Activated T-cell treated with anti-CD3 and anti-CD28 coated beads, Interleukin-2, amount 50 U/mL, for 4 hours (primary cell): ENCODE measurements at regions not wholly inside any gene's neighbourhood (a gene's known extent, or its start where the extent isn't known, plus 50 kb on each side); places are given as distances from the start of the nearest gene placed in this dataset.

ENCODE experiments used
- ATAC-seq, 2 donors: fragments of 200-7000 bp; cut with Tn5 transposase; one replicate each; pipeline ENCODE4 v1.10.0; 2021
- DNase-seq: peaks from one replicate; pipeline ENCODE4 v3.0.0-alpha.2; 2020
- H3K27me3 Mint-ChIP-seq: one replicate; pipeline ENCODE4 v1.8.0; 2021; ENCODE audit warnings: low read depth, mixed read lengths
- H3K36me3 Mint-ChIP-seq: one replicate; pipeline ENCODE4 v1.8.0; 2022; ENCODE audit warnings: mixed read lengths; ENCODE audit not compliant: insufficient read depth
- H3K4me1 Mint-ChIP-seq: one replicate; pipeline ENCODE4 v1.8.0; 2021; ENCODE audit warnings: low read depth, mixed read lengths
- H3K4me3 Mint-ChIP-seq: one replicate; pipeline ENCODE4 v1.8.0; 2021; ENCODE audit warnings: mild to moderate bottlenecking, moderate library complexity, mixed read lengths
- H3K9me3 Mint-ChIP-seq: one replicate; pipeline ENCODE4 v1.8.0; 2021; ENCODE audit warnings: mixed read lengths

DNA sequence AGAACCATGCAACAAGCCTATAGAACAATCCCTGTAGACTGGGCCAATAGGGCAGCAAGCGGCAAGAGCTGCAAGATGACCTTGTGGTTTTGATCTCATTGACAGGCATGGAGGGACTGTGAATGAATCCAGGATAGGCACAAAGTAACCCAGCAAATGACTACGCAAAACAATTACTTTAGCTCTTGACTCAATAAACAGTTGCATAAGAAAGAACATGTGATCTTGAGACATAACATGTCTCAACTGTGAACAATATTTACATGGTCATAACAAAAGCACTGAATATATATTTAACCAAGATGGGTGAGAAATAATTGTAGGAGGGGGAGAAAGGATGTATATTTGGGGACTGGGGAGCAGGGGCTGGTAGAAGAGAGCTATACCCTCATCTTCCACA is 313.7 kb upstream of the CDH5 start:
- H3K4me1 Mint-ChIP-seq = no peaks in the 10 kb centered on the region
- DNase-seq (no peak), ATAC-seq (no peak)
- no peaks in the 10 kb centered on the region for H3K9me3 Mint-ChIP-seq
- no peaks in the 10 kb centered on the region for H3K36me3 Mint-ChIP-seq
- H3K27me3 Mint-ChIP-seq = no peaks in the 10 kb centered on the region
- no peak overlapping the region for H3K4me3 Mint-ChIP-seq

DNA sequence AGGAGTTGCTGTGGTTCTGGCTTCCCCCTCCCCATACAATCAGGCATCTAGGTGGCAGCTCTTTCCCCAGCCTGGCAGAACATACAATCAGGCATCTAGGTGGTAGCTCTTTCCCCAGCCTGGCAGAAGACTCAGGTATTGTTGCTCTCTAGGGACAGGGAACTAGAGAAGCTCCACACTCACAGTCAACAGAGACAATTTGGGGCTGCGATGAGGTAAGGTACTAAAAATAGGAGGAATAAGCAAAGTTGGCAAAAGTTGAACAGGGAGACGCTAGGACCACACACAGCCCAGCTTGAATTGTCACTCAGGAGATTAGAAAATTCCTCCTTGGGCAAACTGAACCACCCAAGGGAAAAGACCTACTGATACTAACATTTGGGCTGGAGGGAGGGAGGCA is 315.5 kb upstream of the CDH5 start:
- ATAC-seq (no peak), DNase-seq (no peak)
- Mint-ChIP-seq H3K9me3 (no peaks in the 10 kb centered on the region), H3K27me3 (no peaks in the 10 kb centered on the region), H3K4me1 (no peaks in the 10 kb centered on the region), H3K4me3 (no peak overlapping the region), H3K36me3 (no peaks in the 10 kb centered on the region)

DNA sequence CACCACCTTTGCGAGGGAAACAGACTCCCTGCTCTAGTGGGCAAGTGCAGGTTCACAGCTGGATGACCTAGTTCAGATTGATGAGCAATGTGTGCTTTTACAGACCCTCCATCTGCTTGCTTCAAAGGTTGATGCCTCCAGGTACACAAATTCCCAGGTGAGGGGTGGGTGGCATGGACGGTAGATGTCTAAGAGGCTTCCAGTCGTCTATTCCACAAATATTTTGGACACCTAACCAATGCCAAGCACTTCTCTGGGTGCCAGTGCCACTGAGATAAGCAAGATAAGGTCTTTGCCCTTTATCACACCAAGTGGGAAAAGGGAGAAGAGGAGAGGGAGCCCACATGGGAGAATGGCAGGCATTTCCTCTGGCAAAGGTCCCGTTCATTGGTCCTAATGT is 316.6 kb upstream of the CDH5 start:
- no peak for ATAC-seq
- no peak for DNase-seq
- no peaks in the 10 kb centered on the region for H3K9me3 Mint-ChIP-seq
- H3K4me1 Mint-ChIP-seq = no peaks in the 10 kb centered on the region
- H3K27me3 Mint-ChIP-seq = peaks cover 2% of the 10 kb centered on the region
- H3K4me3 Mint-ChIP-seq = no peak overlapping the region
- H3K36me3 Mint-ChIP-seq = no peaks in the 10 kb centered on the region

DNA sequence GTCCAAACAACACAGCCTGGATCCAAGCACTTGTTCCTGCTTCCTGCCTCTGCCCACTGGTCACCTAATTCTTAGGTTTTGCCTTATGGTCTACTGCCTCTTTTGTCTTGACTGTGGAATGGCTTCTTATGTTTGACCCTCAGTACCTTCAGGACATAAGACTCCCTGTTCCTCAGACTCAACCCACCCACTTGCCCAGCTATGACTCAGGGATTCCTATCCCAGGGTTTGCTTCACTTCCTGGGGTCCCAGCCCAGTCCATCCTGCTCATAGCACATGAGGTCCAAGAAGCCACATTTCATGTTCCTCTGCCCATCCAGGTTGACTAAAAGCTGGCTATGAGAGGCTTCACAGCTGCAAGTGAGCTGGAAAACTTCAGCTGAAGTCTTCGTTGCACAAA is 320.9 kb upstream of the CDH5 start:
- no peaks in the 10 kb centered on the region for H3K4me1 Mint-ChIP-seq
- no peaks in the 10 kb centered on the region for H3K36me3 Mint-ChIP-seq
- DNase-seq (no peak), ATAC-seq (no peak)
- peaks cover 2% of the 10 kb centered on the region for H3K27me3 Mint-ChIP-seq
- no peak overlapping the region for H3K4me3 Mint-ChIP-seq
- no peaks in the 10 kb centered on the region for H3K9me3 Mint-ChIP-seq

DNA sequence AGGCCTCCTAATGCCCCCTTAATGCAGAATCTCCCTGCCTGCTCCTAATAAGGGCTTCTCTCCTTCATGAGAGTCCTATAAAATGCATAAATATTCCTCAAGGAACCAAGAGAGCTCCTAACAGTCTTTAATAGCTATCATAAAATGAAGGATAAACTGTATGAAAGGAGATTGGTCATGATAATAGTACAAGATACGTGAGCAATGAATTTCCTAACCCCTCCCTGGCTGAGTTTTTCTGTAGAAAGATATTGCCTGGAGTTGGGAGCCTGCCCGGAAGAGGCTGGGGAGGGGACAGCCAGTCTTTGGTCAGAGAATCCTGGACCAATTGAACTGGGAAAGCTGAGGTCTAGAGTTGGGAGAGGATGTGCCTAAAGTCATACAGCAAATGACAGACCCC is 321.9 kb upstream of the CDH5 start:
- no peak overlapping the region for H3K4me3 Mint-ChIP-seq

DNA sequence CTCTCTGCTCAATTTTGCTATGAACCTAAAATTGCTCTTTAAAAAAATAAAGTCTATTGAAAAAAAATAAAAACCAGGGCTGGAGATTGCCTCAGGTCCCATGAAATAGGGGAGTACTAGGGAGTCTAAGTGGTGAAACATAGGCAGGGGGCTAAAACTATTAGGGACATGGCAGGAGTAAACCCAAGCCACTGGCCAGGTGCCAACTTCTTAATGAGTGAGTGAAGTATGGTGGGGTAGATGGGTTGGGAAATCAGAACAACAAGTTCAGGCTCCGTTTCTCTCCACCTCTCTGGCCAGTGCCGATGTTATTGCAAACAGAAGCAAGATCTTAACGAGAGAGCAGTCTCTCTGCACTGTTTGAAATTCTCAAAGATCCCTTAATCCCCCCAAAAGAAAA is 322.4 kb upstream of the CDH5 start:
- DNase-seq = no peak
- Mint-ChIP-seq H3K9me3 (no peaks in the 10 kb centered on the region), H3K27me3 (peaks cover 2% of the 10 kb centered on the region), H3K36me3 (no peaks in the 10 kb centered on the region), H3K4me1 (no peaks in the 10 kb centered on the region), H3K4me3 (no peak overlapping the region)
- no peak for ATAC-seq

More for the DNA sequence above, 321.9 kb upstream of the CDH5 start:
- no peaks in the 10 kb centered on the region for H3K36me3 Mint-ChIP-seq
- no peak for DNase-seq
- ATAC-seq = no peak
- no peaks in the 10 kb centered on the region for H3K4me1 Mint-ChIP-seq
- no peaks in the 10 kb centered on the region for H3K9me3 Mint-ChIP-seq
- peaks cover 2% of the 10 kb centered on the region for H3K27me3 Mint-ChIP-seq

DNA sequence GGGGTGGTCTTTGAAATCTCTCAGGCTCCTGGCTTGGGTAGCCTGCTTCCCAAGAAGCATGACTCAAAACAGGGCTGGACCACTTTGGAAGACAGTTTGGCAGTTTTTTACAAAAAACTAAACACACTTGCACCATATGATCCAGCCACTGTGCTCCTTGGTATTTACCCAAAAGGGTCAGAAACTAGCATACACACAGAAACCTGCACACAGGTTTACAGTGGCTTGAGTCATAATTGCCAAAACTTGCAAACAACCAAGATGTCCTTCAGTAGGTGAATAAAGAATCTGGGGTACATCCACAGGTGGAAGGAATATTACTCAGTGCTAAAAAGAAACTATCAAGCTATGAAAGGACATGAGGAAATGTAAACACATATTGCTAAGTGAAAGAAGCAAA is 323.2 kb upstream of the CDH5 start:
- no peaks in the 10 kb centered on the region for H3K9me3 Mint-ChIP-seq
- no peaks in the 10 kb centered on the region for H3K4me1 Mint-ChIP-seq
- H3K36me3 Mint-ChIP-seq = no peaks in the 10 kb centered on the region
- DNase-seq (no peak), ATAC-seq (no peak)
- peaks cover 2% of the 10 kb centered on the region for H3K27me3 Mint-ChIP-seq
- no peak overlapping the region for H3K4me3 Mint-ChIP-seq

DNA sequence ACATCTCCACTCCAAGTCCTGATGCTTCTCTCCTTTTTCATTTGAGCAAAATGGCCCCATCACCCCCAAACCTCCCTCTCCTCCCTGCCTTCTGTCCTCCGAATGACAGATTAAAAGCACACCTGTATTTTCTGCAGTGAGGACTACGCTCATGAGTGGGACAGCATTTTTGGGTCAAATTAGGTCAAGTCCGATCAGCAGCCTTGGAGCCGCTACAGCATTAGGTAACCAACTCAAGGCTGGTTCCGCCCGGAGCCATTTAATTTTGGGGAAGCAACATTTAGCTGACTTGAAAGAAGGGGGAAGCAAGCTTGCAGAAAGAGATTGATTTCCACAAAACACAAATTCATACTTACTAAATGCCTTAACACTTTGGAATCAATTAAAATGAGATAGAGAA is 324.1 kb upstream of the CDH5 start:
- Mint-ChIP-seq H3K4me1 (no peaks in the 10 kb centered on the region), H3K9me3 (no peaks in the 10 kb centered on the region), H3K36me3 (no peaks in the 10 kb centered on the region), H3K27me3 (peaks cover 2% of the 10 kb centered on the region), H3K4me3 (no peak overlapping the region)
- ATAC-seq = no peak
- DNase-seq = no peak

DNA sequence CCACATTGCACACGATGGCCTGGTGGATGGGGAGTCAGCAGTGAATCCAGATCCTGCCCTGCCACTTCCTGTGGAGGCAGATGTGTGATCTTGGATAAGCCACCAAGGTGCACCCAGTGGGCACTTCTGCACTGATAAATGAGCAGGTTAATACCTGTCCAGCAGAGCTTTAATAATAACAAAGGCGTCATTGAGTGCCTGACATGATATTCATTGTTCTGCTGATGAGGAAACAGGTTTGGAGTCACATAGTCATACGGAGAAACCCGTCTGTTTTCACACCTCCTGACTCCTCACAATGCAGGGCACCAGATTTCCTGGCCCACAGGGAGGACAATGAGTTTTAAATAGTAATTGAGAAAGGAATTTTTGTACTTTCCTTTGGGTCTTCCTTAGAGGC is 324.6 kb upstream of the CDH5 start:
- DNase-seq (no peak), ATAC-seq (no peak)
- Mint-ChIP-seq H3K36me3 (no peaks in the 10 kb centered on the region), H3K9me3 (no peaks in the 10 kb centered on the region), H3K27me3 (peaks cover 2% of the 10 kb centered on the region), H3K4me1 (no peaks in the 10 kb centered on the region), H3K4me3 (no peak overlapping the region)

DNA sequence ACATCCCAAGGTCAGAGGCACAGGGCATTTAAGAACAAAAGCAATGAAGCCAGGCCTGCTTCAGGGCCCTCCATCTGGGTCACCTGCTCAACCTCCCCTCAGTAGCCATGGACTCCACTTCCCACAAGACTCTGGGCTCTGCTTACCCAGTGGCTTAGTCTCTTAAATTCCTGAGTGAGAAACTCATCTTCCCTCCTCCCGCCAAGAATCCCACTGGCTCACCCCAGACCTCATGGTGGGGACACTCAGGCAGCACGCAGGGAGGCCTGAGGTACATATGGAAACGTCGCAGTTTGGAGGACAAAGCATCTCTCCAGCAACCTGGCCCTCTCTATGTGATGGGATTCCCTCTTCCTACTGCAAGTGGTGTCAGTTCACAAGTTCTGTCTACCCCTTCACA is 326.7 kb upstream of the CDH5 start:
- ATAC-seq = no peak
- Mint-ChIP-seq H3K27me3 (no peaks in the 10 kb centered on the region), H3K9me3 (no peaks in the 10 kb centered on the region), H3K36me3 (no peaks in the 10 kb centered on the region), H3K4me1 (no peaks in the 10 kb centered on the region), H3K4me3 (no peak overlapping the region)
- DNase-seq = no peak

DNA sequence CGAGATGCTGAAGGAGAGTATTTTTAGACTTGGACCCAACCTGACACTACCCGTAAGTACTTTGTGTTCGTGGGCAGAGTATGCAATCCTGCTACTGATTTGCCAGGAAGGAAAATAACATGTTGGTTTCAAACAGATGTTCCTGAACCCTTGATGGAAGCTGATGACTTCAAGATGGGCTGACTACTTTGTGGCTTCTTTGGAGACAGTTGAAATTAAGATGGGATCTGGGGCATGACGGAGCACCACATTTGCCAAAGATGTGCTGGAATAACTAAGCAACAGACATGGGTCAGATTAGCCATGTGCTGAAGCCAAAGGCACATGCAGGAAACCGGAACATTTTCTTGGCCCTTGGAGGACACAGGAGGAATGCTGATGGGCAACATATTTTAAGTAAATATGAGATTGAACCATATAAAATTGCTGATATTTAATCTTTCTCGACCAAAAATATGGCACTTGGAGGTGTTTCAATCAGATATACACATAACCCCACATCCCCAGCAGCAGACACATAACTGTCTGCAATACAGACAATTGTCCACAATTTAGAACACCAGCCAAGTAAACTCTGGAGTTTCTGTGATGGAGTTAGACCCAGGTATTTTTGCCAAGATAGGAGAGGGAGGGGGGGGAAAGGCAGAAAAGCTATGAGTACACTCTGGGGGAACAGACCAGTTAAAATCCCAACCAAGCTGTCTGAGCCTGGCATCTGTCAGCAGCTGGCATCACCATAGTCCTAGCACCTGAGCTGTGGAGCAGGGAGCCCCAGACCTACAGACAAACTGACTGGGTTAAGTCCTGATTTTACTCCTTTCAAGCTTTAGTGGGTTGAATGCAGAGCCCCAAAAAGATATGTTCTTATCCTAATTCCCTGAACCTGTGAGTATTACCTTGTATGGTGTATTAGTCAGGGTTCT is 329.4 kb upstream of the CDH5 start:
- no peak for DNase-seq
- no peaks in the 10 kb centered on the region for H3K27me3 Mint-ChIP-seq
- H3K4me1 Mint-ChIP-seq = no peaks in the 10 kb centered on the region
- ATAC-seq = no peak
- H3K4me3 Mint-ChIP-seq = no peak overlapping the region
- no peaks in the 10 kb centered on the region for H3K36me3 Mint-ChIP-seq
- no peaks in the 10 kb centered on the region for H3K9me3 Mint-ChIP-seq

DNA sequence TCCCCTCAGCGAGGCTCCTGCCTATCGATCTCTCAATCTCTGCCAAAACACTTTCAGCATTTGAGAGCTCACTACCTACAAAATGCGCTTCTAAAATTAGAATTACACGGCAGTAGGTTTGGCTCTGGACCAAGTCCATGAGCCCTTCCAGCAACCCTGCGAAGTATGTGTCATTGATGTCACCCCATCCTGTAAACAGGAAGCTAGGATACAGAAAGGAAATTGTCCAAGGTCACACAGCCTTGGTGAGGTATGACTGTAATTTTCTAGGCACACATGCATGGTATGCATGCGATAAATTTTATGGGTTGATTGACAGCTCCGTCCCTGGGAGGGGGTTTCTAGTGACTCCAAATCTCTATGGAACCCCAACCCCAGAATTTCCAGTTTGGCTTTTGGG is 330.3 kb upstream of the CDH5 start:
- Mint-ChIP-seq H3K4me1 (no peaks in the 10 kb centered on the region), H3K27me3 (no peaks in the 10 kb centered on the region), H3K4me3 (no peak overlapping the region)

DNA sequence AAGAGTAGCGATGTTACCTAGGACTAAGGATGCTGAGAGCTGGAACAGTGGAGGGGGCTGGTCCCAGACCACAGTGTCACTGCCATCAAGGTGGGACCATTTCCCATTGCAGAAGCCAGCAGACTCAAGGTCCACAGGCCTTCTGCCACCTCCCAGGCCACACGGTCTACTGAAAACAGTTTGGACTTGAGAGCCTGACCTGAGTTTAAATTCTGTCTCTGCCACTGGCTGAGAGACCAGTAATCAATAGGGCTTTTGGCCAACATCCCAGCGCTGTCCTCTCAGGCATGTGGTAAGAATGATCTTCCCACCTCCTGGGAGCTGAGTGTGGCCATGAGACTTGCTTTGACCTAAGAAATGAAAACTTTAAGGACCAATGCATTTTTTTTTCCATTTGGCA is 331.4 kb upstream of the CDH5 start:
- Mint-ChIP-seq H3K27me3 (no peaks in the 10 kb centered on the region), H3K4me3 (no peak overlapping the region), H3K4me1 (no peaks in the 10 kb centered on the region), H3K9me3 (no peaks in the 10 kb centered on the region), H3K36me3 (no peaks in the 10 kb centered on the region)
- DNase-seq = no peak
- no peak for ATAC-seq

More for the DNA sequence above, 330.3 kb upstream of the CDH5 start:
- H3K9me3 Mint-ChIP-seq = no peaks in the 10 kb centered on the region
- no peak for DNase-seq
- ATAC-seq = no peak
- H3K36me3 Mint-ChIP-seq = no peaks in the 10 kb centered on the region

DNA sequence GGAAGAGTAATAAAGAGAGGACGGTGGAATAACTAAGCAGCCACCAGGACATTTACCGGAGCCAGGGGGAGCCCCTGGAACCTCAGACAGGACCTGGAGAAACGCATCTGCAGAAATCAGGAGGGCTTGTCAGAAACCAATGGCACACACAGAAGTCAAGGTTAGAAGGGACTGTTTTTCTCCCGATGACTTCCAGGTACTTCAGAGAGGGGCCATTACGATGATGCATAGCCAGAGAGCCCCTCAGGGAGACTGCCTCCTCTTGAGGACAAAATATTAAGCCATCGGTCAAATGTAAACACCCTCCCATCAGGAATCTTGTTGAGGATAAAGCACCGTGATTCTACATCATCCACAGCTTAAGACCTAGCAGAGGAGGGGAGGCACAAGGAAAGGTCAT is 333.6 kb upstream of the CDH5 start:
- H3K9me3 Mint-ChIP-seq = no peaks in the 10 kb centered on the region
- no peaks in the 10 kb centered on the region for H3K27me3 Mint-ChIP-seq
- H3K4me3 Mint-ChIP-seq = no peak overlapping the region
- H3K4me1 Mint-ChIP-seq = no peaks in the 10 kb centered on the region
- DNase-seq = no peak
- no peak for ATAC-seq
- H3K36me3 Mint-ChIP-seq = no peaks in the 10 kb centered on the region

DNA sequence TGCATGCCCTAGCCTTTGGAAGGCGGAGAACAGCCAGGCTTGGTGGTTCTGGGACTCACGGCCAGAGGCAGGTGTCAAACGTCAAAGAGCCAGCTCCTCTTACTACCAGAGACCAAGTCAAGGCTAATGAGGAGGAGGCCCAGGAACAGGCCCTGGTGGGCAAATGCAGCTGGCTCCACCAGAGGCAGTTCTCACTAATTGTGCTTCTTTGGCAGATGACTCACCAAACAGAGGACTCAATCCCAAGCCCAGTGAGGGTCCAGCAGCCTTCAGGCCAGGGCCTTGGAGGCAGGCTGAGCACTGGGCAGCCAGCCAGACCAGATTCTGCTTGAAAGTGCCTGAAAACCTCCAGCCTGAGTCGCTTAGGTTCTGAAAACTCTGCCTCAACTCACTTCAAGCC is 336.5 kb upstream of the CDH5 start:
- H3K9me3 Mint-ChIP-seq = no peaks in the 10 kb centered on the region
- no peak overlapping the region for H3K4me3 Mint-ChIP-seq
- DNase-seq (no peak), ATAC-seq (no peak)
- no peaks in the 10 kb centered on the region for H3K4me1 Mint-ChIP-seq
- H3K27me3 Mint-ChIP-seq = no peaks in the 10 kb centered on the region
- no peaks in the 10 kb centered on the region for H3K36me3 Mint-ChIP-seq
